HepG2 (cell line): ENCODE measurements at regions not wholly inside any gene's neighbourhood (a gene's known extent, or its start where the extent isn't known, plus 50 kb on each side); places are given as distances from the start of the nearest gene placed in this dataset.

ENCODE experiments used
- FOXJ3 ChIP-seq: sonication (generic); formaldehyde crosslinking; IDR thresholded peaks from 2 replicates; pipeline ENCODE4 v1.4.0; 2020; ENCODE audit warnings: missing genetic modification reagents, mild to moderate bottlenecking, borderline replicate concordance
- GATAD1 ChIP-seq: IDR thresholded peaks from 2 replicates; pipeline ENCODE4 v1.6.1; 2016; ENCODE audit warnings: missing genetic modification reagents, missing compliant biosample characterization
- GMEB2 ChIP-seq: IDR thresholded peaks from 2 replicates; pipeline ENCODE4 v1.6.1; 2016; ENCODE audit warnings: missing biosample characterization, missing genetic modification reagents, low read depth
- GTF2F1 ChIP-seq: fragments of 150-350 bp; IDR thresholded peaks from 2 replicates; pipeline ENCODE4 v1.6.1; 2014; ENCODE audit warnings: low read length
- HDAC2 ChIP-seq: sonication (generic); formaldehyde crosslinking; IDR thresholded peaks from 2 replicates; pipeline ENCODE4 v1.4.0; 2020; ENCODE audit warnings: missing genetic modification reagents
- NFE2L2 ChIP-seq: fragments of 150-350 bp; IDR thresholded peaks from 2 replicates; pipeline ENCODE4 v1.6.1; 2014; ENCODE audit warnings: low read length
- SPEN ChIP-seq: sonication (generic); formaldehyde crosslinking; IDR thresholded peaks from 2 replicates; pipeline ENCODE4 v1.5.1; 2020; ENCODE audit warnings: low read depth, mild to moderate bottlenecking, missing genetic modification reagents
- TAF1 ChIP-seq: sonication (generic); formaldehyde crosslinking; IDR thresholded peaks from 2 replicates; pipeline ENCODE4 v1.4.0; 2020; ENCODE audit warnings: missing genetic modification reagents
- YY1 ChIP-seq: IDR thresholded peaks from 2 replicates; pipeline ENCODE4 v1.6.1; 2011; ENCODE audit warnings: low read length, low read depth, moderate library complexity, mild to moderate bottlenecking; ENCODE audit not compliant: insufficient read depth, insufficient replicate concordance
- ZFP36 ChIP-seq: fragments of 150-350 bp; IDR thresholded peaks from 2 replicates; pipeline ENCODE4 v1.6.1; 2018; ENCODE audit warnings: borderline replicate concordance, low read length, low read depth; ENCODE audit not compliant: partially characterized antibody
- ZFP62 ChIP-seq: sonication (generic); formaldehyde crosslinking; IDR thresholded peaks from 2 replicates; pipeline ENCODE4 v1.4.0; 2020; ENCODE audit warnings: missing genetic modification reagents
- ZNF510 ChIP-seq: sonication (generic); formaldehyde crosslinking; IDR thresholded peaks from 2 replicates; pipeline ENCODE4 v1.4.0; 2020; ENCODE audit warnings: low read depth, mild to moderate bottlenecking, missing genetic modification reagents
- TF ChIP-seq, protein P1 (sequence below): IDR thresholded peaks from 2 replicates; pipeline ENCODE4 v1.6.1; 2012; ENCODE audit warnings: low read length, improper control_type of control experiment

- TF ChIP-seq GTF2F1 (no peak), ZFP36 (no peak), FOXJ3 (CRISPR knock-in tag) (no peak), SPEN (no peak), ZNF510 (CRISPR knock-in tag) (no peak), TAF1 (no peak), YY1 (no peak), GMEB2 (CRISPR knock-in tag) (no peak), GATAD1 (no peak), ZFP62 (no peak), NFE2L2 (no peak), HDAC2 (CRISPR knock-in tag) (no peak)
- TF ChIP-seq, protein P1, sequence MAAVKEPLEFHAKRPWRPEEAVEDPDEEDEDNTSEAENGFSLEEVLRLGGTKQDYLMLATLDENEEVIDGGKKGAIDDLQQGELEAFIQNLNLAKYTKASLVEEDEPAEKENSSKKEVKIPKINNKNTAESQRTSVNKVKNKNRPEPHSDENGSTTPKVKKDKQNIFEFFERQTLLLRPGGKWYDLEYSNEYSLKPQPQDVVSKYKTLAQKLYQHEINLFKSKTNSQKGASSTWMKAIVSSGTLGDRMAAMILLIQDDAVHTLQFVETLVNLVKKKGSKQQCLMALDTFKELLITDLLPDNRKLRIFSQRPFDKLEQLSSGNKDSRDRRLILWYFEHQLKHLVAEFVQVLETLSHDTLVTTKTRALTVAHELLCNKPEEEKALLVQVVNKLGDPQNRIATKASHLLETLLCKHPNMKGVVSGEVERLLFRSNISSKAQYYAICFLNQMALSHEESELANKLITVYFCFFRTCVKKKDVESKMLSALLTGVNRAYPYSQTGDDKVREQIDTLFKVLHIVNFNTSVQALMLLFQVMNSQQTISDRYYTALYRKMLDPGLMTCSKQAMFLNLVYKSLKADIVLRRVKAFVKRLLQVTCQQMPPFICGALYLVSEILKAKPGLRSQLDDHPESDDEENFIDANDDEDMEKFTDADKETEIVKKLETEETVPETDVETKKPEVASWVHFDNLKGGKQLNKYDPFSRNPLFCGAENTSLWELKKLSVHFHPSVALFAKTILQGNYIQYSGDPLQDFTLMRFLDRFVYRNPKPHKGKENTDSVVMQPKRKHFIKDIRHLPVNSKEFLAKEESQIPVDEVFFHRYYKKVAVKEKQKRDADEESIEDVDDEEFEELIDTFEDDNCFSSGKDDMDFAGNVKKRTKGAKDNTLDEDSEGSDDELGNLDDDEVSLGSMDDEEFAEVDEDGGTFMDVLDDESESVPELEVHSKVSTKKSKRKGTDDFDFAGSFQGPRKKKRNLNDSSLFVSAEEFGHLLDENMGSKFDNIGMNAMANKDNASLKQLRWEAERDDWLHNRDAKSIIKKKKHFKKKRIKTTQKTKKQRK, result no peak
These were observed 265.2 kb upstream of the LYZL1 start for GRCh38 chr10:29023678-29024077.
